Hematopoietic multipotent progenitor cell treated with erythropoietin and hydrocortisone succinate and interleukin-3 and kit ligand, for 4 days (in vitro differentiated cells): ENCODE measurements at regions not wholly inside any gene's neighbourhood (a gene's known extent, or its start where the extent isn't known, plus 50 kb on each side); places are given as distances from the start of the nearest gene placed in this dataset.

Experiments used
- DNase-seq: peaks from one replicate; pipeline ENCODE4 v3.0.0-alpha.2; 2015

DNA sequence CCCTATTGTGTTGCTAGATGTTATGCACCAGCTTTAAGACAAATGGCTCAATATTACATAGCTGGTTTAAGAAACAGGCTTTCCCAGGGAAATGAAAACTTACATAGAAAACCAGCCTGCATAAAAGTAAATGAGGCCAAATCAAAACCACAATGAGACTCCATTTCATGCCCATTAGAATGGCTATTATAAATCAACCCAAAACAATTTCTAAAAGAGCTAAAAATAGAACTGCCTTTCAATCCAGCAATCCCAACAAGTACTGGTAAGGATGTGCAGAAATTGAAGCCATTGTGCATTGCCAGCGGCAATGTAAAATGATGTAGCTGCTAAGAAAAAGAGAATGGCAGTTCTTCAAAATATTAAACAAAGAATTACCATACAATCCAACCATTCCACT is 1170.0 kb upstream of the CDH9 start:
- no peak for DNase-seq

DNA sequence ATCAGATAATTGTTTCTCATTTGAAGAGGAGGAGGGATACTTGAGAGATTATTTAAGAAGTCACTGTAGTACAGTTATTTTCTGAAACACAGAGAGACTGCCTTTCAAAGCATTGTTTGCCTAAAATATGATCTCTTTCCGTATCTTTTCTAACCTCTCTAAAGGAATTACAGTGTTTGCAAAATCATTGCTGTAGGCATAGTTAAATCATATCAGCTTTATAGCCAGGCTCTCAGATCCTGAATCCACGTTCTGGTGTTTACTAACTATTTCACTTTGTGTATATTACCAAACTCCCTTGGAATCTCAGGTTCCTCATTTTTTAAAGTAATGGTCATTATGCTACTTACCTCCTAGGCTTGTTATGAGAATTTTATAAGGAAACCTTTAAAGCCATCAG is 1151.6 kb upstream of the CDH9 start:
- DNase-seq = no peak

DNA sequence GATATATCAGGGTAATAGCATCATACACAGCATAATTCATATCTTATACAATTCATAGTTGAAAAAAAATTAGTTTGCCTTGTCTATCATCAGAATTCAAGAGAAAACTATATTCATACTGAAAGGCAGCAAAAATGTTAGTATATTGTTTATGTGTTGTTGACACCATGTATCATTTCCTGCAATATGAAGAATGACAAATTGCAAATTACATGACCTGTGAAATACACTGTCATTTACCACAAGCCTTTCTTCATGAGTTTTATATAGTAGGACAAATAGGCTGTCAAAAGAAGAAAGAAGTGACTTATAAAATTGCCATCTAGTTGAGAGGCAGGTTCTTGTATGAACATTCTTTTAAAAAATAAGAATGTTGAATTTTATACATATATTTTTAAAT is 1136.3 kb upstream of the CDH9 start:
- DNase-seq = no peak

DNA sequence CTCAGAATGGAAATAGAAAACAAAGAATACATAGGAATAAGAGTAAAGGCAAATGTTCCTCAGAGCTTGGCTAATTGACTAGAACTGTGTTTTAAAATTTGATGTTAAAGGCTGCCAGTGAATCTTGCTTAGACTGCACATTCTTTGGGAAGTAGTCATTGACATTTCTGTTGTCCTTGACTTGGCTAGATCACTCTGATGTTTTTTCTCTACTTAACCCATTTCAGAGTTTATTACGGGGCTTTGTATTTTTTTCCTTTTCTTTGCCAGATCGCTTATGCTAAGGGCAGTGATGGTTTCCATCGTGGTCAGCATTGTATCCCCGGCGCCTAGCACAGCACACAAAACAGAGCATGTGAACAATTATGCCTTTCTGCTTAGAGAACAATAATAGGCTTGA is 1126.7 kb upstream of the CDH9 start:
- no peak for DNase-seq

DNA sequence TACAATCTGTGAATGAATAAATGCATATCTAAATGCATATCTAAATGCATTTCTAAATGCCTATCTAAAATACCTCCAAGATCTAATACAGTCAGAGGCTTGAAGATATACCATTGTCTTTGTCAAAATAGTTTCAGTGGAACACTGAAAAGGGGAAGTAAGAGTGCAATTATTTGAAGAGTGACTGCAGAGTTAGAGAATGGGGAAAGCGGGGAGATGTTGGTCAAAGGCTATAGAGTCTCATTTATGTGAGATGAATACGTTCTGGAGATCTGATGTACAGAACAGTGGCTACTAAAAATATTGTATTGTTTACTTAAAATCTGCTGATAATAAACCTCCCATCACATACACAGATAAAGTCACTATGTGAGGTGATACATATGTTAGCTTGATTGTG is 1126.2 kb upstream of the CDH9 start:
- peak; percentile 6 for DNase-seq

DNA sequence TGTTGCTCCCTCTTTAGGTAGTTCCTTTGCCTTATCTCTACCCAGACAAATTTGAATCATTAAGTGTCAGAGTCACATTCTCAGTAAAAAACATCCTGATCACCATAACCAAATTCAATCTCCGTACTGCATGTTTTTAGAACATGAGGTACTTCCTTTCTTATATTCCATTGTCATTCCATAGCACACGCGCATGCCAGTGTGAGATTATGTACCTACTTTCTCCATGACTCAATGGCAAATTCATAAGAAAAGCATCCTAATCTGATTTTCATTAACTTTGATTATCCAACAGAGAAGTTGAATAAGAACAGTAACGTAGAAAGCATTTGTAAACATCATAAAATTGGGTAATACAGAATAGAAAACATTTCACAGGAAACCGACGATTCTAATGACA is 1118.6 kb upstream of the CDH9 start:
- DNase-seq = no peak

DNA sequence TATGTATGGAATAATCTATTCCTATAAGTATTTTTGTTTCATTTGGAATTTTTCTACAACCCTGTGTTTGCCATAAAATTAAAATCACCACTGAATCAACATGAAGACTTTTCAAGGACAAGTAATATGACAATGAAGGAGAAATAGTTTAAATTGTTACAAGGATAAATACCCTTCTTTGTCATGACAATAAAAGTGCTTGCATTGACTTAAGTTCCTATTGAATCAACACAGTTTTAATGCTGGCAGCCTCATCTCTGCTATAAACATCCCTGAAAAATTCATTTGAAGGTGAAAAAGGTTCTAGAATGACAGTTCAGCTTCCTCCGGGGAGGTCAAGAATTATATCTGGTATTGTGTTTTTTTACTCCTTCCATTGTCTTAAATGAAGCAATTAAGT is 1105.1 kb upstream of the CDH9 start:
- DNase-seq = no peak

DNA sequence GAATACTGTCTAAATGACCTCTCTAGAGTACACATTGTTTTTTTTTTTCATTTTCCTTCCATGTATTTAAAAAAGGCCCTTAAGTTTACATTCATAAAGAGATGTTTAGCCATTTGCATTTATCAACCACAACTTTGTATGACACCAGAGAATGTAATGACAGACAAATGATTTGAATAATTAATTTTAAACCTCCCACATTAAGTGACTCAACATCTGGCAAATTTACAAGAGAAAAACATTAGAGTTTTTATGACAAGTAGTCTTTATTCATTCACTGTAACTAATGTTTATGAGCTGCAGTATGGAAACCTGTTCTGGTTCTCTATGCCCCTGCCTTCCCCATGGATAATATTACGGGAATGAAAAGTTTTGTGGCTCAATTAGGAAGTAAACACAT is 1093.8 kb upstream of the CDH9 start:
- no peak for DNase-seq

DNA sequence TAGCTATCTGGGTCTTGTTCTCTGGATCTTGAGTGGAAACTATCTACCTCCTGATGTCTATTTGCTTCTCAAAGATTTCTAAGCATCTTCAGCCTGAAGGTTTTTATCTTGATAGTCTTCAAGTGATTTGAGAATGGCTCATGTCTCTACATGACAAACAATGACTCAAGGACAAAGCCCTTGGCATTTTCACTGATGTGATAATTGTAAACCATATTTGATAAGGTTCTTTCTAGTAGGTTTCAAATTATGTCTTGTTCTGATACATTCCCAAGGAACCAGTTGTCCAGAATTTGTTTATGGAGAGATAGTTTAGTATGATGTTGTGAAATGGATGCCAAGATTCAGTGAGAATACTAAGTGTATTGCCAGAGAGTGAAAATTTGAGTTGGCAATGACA is 1079.3 kb upstream of the CDH9 start:
- no peak for DNase-seq

DNA sequence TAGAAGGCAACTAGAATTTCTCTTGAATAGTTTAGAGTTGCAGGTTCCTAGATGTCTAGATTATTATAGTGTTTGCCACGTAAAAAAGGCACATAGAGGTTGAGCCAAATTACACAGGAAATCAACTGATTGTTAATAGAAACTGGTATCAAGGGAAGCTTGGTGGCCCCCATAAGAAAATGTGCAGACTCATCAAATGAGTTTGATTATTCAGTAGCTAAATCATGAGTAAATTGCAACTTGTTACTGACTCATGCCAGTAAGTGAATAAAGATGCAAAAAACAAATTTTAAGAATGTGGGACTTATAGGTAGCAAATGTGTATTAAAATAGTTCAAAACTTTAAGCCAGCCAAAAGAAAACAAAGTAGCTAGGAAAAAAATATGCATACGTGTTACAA is 1078.9 kb upstream of the CDH9 start:
- no peak for DNase-seq

DNA sequence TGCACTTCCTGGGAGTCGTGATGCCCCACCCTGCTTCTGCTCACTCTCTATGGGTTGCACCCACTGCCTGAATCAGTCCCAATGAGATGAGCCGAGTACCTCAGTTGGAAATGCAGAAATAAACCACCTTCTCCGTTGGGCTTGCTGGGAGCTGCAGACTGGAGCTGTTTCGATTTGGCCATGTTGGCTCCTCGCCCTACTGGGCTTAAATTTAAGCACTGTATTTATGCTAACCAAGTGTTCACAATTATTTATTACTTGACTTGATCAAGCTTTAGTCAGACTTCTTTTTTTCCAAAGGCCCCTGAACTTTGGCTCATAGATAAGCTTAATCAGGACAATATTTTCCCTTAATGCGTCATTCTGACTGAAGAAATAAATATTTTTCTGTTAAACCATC is 1072.4 kb upstream of the CDH9 start:
- DNase-seq = no peak

DNA sequence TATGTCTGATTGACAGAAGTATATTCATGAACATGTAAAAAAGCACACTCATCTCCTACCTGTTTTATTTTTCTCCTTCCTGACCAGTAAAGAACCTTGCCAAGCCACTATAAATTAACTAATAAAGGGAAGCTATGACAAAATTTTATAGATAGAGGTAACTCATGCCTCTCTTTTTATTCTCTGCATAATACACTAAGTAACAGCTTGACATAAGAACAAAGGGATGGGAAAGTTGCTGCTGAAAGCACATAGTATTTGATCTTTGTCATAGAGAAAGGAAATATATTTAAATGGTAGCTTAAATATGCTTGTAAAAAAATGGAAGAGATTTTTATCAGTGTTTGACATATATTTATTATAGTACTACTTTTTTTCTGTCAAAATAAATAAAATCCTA is 1065.7 kb upstream of the CDH9 start:
- DNase-seq = no peak

DNA sequence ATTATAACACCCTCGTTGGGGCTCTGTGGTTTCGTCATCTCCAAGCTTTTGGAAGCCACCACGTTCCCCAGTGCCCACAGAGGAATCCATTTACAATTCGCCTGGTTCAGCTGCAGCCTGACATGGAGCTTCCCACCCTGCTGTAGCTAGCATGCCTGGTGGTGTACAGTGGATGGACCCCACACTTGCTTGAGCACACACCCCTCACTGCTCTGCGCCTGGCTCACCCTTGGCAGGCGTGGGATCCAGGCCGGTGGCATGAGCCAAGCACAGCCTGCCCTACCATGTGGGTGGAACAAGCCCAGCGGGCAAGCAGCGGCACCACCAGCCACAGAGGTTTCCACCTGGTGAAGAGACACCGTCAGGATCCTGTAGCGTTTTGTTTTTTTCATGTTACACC is 1045.7 kb upstream of the CDH9 start:
- DNase-seq = no peak

DNA sequence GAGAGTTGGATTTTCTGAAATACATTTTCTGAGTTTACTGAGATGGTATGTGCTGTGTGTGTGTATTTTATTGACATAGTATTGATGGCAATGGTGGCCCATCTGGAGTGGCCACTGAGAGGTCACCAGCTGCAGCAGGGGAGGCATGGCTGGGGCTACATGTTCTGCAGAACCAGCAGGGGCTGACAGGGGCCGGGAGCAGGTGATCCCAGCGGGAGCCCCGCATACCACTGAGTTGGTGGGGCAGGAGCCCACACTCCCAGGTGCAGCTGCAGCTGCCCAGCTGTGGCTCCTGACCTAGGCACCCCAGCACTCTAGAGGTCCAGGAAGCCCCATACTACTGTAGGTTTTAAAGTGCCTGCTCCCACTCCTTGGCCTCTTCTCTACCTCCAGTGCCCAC is 1044.2 kb upstream of the CDH9 start:
- no peak for DNase-seq

DNA sequence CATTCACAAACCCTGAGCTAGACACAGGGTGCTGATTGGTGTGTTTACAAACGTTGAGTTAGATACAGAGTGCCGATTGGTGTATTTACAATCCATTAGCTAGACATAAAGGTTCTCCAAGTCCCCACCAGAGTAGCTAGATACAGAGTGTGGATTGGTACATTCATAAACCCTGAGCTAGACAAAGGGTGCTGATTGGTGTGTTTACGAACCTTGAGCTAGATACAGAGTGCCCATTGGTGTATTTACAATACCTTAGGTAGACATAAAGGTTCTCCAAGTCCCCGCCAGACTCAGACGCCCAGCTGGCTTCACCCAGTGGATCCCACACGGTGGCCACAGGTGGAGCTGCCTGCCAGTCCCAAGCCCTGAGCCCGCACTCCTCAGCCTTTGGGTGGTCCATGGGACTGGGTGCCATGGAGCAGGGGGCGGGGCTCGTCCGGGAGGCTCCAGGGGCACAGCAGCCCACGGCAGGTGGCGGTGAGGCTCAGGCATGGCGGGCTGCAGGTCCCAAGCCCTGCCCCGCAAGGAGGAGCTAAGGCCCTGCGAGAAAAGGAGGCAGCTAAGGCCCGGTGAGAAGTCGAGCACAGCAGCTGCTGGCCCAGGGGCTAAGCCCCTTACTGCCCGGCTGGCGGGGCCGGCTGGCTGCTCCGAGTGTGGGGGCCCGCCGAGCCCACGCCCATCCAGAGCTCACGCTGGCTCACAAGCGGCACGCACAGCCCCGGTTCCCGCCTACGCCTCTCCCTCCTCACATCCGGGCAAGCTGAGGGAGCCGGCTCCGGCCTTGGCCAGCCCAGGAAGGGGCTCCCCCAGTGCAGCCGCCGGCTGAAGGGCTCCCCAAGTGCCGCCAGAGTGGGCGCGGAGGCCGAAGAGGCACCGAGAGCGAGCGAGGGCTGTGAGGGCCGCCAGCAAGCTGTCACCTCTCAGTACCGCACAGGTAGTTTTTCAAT is 1039.2 kb upstream of the CDH9 start:
- no peak for DNase-seq

DNA sequence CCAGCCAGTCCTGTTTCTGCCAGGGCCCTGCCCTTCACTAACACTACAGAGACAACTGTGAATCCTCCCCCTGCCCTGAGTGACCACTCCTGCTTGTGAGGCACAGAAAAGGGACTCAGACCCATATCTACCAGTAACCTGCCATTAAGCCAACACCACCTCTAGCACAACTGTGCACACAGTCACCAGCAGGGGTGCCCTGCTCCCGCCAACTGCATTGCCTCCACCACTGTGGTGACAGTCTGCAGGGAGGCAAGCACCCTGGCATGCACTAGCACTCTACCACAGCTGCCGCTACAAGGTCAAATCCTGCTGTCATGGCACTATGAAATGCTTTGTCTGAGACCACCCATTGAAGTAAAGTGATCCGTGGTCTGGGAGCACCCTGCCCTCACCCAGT is 1028.5 kb upstream of the CDH9 start:
- no peak for DNase-seq

DNA sequence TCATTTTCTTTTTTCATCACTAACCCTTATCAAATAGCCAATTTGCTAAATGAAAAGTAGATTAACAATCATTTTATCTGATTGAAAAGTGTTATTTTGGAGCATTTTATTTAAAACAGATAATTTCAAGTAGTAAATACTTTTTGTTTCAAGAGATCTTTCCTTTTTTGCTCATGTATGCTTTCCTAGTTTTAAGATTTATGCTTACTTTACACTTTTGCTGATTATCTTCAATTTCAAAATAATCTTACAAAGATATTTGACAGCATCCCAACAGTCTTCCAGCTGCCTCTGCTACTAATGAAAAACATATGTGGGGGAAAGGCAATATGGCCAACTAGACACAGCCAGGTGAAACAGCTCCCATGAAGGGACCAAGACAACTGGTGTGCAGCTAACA is 1027.3 kb upstream of the CDH9 start:
- DNase-seq = no peak

DNA sequence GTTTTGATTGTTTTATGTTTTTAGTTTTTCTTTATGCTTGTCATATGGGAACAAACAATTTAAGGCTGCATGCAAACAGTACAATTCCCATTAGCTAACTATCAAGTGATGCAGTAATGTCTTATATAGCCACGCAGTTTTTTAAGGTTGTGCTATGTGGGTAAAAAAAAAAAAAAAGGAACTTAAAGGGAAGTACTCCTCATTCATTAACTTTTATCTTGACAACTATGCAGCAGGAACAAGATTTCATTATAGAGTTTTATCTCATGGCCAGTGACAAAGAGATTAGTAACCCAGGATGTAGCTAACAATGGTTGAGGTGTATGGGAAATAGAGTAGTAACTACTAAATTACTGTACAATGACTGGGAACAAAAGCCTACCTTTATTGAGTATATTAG is 1008.2 kb upstream of the CDH9 start:
- DNase-seq = peak; percentile 50

DNA sequence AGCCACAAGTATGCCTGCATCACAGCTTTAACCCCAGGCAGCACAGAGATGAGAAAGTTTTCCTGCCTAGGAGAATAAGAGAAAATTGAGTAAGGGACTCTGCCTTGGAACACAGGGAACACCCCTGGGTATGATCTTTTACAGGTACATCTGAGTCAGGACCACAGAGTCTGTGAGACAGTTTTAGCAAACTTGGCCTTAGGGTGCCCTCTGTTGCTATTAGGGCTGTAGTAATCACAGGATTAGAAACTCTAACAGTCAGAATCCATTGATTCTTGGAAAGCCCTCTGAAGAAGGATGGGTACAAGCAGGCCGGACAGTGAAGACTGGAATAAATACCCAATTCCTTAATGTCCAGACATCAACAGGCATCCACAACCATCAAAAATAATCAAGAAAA is 989.5 kb upstream of the CDH9 start:
- no peak for DNase-seq

DNA sequence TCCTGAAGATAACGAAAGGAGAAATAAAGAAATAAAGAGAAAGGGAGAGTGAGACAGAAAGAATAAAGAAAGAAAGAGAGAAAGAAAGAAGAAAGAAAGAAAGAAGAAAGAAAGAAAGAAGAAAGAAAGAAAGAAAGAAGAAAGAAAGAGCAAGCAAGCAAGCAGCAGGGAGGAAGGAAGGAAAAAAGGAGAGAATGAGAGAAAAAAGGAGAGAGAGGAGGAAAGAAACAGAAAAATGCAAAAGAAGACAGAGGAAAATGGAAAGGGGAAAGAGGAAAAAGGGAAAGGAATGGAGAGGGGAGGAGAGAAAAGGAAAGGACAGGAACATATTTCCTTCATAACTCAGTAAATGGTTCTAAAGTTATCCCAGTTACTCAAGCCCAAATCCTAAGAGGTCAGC is 978.8 kb upstream of the CDH9 start:
- no peak for DNase-seq

DNA sequence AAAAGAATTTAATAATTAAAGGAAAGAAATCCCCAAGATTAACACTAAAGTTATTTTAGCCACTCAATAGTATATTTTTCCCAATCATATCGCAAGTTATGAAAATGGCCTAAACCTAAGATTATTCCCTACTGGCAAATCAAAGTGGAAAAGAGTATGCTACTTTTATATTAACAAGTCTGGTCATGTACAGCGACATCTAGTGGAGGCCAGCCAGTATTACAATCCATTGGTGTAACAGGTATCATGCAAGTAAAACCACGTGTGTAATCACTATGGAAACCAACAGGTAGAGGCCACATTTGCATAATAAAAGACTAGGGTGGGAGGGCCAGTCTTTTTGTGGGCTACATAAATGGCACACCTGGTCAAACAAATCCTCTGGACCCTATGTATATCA is 976.4 kb upstream of the CDH9 start:
- DNase-seq = peak; percentile 38

DNA sequence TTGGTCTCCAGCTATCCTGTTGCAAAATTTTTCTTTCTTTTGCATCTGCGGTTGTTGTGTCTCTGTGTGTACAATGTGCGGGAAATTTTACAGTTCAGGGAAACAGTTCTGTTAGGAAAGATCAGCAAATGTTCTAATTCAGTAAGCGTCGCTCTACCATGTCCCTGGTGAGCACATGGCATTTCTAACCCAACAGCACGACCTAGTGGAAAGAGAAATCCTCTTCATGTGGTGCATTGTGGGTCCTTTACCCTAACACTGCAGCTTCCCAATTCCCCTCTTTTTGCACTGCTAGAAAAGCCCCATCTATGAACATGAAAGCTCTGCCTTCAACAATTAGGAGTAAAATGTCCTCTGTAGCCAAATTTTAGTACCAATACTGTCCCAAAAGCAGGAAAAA is 974.2 kb upstream of the CDH9 start:
- no peak for DNase-seq

DNA sequence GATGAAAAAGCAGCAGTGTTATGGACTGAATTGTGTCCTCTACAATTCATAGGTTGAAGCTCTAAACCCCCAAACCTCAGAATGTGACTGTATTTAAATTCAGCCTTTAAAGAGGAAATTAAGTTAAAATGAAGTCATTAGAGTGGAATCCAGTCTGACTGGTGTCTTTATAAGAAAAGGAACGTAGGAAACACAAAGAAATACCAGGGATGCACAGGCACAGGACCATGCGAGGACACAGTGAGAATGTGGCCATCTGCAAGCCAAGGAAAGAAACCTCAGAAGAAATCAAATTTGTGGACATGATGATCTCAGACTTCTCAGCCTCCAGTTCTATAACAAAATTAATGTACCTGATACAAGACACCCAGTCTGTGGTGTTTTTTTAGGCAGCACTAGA is 971.2 kb upstream of the CDH9 start:
- DNase-seq = no peak

DNA sequence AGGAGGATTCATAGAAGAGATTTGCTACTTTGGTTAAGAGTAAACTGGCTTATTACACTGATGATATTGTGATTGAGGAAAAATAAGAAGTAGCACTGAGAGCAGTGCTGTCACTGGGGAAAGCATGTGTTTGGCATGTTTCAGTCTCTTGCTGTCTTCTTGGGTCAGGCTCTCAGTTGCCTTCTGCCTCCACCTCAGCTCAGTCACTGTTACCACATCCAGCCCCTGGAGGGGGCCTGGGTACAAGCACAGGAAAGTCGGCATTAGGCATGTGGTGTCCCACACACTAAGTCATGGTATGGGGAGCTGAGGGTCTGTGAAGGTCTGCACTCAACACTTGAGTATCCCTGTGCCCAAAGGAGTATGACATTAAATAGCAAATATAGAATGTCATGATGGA is 958.3 kb upstream of the CDH9 start:
- DNase-seq = no peak

DNA sequence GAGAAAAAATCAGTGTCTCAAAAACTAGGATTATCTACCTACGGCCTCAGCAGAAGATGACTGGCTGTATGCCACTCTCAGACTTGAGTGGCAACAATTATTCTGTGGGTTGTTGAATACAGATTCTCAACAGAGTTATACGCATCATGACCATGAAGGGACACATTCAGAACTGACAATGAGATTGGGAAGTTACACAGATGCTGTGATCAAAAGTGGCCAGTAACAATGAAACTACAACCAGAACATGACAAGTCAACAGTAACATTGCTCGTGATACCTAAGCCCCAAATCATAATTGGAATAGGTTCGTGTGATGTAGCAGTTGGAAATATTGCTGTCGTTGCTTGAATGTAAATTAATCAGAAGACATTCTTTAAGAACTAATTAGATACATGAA is 957.5 kb upstream of the CDH9 start:
- no peak for DNase-seq
